Activated T-cell treated with anti-CD3 and anti-CD28 coated beads, Interleukin-2, amount 50 U/mL, for 48 hours (primary cell): ENCODE measurements at regions not wholly inside any gene's neighbourhood (a gene's known extent, or its start where the extent isn't known, plus 50 kb on each side); places are given as distances from the start of the nearest gene placed in this dataset.
"Not testable (repeated sequence)": the region's sequence is repeated elsewhere in the genome, so short reads cannot be mapped to it uniquely, and the experiment has no call there.

Experiments used
- DNase-seq, 2 experiments: peaks; one replicate each; pipeline ENCODE4 v3.0.0-alpha.2; 2020

DNA sequence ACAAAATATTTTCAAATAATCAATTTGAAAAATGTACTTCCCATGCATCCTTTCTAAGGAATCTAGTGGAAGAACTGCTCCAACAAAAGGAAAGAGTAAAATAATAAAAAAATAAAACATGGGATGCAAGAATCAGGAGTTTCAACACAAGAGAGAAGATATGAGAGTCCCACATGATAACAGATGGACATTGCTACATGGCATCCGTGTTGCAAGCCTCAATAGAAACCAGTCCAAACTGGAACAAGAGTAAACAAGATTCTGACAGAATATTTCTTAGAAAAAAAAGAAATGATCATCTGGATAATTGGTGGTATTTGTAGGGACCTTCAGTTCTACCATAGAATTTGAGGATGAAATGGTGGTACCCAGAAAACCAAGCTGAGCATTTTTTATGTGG, 186.8 kb downstream of the FRK start:
- no peak for DNase-seq

GRCh38 chr6:115870464-115870863, 190.2 kb downstream of the FRK start:
- DNase-seq: no peak

- no peak for DNase-seq
Measured at GRCh38 chr6:115865914-115866313, 194.8 kb downstream of the FRK start.

DNA sequence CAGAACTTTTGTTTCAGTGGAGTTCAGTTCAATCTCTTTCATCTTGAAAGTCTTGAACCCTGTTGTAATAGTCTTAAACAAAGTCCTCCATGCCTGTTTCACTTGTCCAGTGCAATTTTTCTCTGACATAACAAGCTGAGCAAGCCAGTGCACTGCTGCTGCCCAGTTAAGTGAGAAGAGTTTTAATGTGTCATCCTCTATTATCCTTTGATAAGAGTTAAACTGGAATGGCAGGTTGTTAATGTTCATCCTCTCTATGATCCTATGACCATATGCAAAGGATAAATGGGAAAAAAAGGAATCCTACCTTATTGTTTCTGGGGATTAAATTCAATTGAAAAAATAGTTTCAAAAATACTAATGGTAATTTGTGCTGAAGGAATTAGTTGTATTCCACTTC, 197.5 kb downstream of the FRK start:
- DNase-seq: no peak

- DNase-seq: not testable (repeated sequence)
Measured at GRCh38 chr6:115861658-115862057, 199.0 kb downstream of the FRK start.

- DNase-seq: not testable (repeated sequence)
Measured at GRCh38 chr6:115859577-115859976, 201.1 kb downstream of the FRK start.

GRCh38 chr6:115854866-115855665, 205.6 kb downstream of the FRK start:
- no peak for DNase-seq

- no peak for DNase-seq
Measured at GRCh38 chr6:115847671-115848070, 213.0 kb downstream of the FRK start.

- DNase-seq: no peak
Measured at GRCh38 chr6:115843945-115844344, 216.7 kb downstream of the FRK start.

DNA sequence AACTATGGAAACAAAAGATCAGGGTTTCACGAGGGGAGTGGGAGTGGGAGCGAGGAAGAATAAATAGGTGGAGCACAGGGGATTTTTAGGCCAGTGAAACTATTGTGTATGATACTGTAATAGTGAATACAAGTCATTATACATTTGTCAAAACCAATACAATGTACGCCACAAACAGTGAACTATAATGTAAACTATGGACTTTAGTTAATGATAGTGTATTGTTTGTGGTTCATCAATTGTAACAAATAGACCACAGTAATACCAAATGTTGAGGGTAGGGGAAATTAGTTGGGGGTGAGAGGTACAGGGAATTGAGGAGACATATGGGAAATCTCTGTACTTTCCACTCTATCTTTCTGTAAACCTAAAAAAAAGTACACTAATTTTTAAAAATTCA, 218.4 kb downstream of the FRK start:
- DNase-seq: no peak

DNA sequence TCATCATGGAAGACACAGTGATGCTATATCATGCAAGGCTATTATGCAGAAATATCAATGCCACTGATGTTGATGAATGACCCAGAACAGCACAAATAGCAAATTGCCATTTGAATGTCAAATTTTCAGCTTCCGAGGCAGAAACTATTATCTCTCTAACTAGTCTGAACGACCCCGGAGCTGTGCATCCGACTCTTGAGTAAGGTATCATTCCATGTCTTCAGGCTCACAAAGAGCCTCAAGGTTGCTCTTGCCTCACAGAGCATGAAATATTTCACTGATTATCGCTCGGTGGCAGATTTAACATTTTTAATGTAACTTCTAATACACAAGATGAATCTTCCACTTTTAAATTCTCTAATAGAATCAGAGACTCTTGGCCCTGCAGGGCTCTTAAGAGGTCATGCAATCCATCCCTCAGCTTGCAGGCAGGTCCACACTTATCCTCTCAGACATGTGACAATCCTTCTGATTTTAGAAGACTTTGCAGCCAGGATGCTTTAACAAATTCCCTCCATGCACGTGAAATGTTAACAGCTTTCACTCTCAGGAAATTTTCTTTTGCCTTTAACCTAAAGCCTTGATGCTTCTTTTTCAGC, 221.0 kb downstream of the FRK start:
- no peak for DNase-seq

GRCh38 chr6:115838763-115839401, 221.8 kb downstream of the FRK start:
- DNase-seq: peak in 1 of 2 experiments; percentile 22

- no peak for DNase-seq
Measured at GRCh38 chr6:115838216-115838615, 222.5 kb downstream of the FRK start.

DNA sequence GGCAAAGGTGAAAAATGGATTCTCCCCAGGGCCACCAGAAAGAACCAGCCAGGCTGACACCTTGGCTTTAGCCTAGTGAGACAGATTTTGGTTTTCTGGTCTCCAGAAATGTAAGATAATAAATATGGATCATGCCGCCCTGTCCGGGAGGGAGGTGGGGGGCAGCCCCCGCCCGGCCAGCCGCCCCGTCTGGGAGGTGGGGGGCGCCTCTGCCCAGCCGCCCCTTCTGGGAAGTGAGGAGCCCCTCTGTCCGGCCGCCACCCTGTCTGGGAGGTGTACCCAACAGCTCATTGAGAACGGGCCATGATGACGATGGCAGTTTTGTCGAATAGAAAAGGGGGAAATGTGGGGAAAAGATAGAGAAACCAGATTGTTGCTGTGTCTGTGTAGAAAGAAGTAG, 224.3 kb downstream of the FRK start:
- DNase-seq: not testable (repeated sequence)

- no peak for DNase-seq
Measured at GRCh38 chr6:115835314-115835713, 225.4 kb downstream of the FRK start.

- not testable (repeated sequence) for DNase-seq
Measured at GRCh38 chr6:115834542-115834941, 226.1 kb downstream of the FRK start.

DNA sequence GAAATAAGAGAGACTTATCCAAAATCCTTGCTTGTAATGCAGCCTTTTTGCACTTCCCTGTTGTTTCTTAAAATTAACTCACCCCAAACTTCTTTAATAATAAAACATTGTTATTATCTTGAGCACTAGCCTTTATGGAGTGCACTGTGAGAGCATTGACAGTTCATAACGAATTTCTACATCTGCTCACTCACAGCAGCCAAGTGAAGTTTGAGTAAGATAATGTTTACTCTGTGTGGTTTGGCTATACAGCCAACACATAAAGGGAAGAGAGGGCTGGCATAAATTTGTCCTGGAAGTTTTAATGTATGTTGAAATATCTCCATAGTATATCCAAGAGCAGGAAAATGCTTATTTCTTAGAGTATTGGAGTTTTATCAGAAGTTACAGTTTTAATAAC, 227.9 kb downstream of the FRK start:
- no peak for DNase-seq

DNA sequence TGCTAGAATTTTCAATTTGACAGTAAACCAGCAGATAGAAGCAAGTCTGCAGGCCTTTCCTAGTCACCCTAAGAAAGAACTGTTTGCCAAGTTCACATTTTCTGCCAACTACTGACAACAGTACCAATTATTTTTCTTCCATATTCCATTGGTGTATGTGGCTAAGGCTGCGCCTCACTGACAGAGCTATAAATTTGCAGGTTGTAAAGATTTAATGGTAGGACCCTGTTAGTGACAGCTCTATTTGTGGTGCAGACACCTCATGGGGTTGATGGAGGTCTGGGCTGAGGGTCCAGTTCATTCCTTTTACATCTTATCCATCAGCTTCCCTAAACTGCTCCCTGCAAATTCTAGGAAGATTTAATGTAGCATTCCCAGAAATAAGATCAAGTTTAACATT, 228.5 kb downstream of the FRK start:
- no peak for DNase-seq

- no peak for DNase-seq
Measured at GRCh38 chr6:115830895-115831294, 229.8 kb downstream of the FRK start.

DNA sequence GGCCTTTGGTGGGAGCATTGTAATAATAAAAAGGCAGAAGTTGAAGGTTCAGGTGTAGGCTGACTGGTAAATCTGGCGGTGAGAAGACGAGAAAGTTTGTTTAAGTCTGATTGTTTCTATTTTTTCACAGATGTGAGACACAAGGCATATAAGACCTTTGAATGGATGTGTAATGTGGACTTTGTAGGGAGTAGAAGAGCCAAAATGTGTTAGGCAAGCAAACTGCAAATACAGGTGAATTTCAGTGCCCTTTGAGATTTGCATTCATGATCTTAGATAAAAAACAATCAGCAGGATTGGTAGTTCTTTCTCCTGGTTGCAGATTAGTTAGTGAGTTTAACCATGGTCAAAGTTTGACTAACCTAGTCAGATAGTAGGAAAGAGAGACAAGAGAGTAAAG, 238.9 kb downstream of the FRK start:
- DNase-seq: no peak

DNA sequence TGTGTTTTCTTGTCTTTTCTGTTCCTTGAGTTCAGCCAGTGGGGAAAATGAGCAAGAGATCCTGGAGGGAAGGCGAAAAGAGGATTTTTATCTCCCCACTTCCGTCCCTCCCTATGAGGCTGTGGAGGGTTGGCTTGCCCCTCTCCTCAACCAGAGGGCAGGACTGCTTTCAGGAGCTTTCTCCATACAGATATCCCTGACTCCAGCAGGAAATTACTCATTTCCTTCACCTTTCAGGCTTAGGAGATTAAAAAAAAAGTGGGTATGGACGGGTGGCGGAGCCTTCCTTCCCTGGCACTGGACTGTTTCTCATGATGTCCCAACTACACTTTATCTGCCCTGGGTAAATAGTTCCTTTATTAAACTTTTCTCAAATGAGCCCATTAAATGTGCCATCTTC, 241.2 kb downstream of the FRK start:
- DNase-seq: no peak

DNA sequence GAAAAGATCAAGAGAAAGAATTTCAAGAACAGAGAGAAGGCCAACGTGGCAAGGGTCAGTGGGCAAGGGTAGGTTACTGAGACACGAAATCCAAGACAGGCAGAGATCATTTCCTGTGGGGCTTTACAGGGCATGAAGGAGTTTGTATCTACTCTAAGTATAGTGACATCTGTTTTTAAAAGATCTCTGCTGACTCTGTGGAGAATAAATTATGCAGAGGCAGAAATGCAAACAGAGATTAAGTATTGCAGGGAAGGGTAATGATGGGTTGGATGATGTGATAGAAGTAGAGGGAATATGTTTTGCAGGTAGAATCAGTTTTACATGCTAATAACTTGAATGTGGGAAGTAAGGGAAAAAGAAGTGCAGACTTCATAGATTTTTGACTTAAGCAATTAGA, 243.5 kb downstream of the FRK start:
- DNase-seq: no peak

DNA sequence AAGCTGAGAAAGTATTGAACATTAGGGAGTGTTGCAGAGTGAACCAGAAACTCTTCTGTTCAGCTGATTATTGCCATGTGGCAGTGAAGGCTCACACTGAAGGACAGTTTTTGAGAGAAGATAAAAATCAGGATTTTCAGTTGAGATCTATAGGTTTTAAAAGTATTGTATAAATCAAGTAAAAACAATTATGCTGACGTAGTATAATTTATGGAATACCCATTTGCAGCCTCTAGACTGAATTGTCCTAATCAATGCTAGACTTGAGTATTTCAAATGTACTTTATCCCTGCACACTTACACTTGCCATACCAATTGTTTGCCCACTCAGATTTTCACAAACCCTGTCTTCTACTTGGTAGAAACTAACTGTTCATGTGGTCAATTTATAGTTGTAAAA, 245.8 kb downstream of the FRK start:
- no peak for DNase-seq

- DNase-seq: no peak
Measured at GRCh38 chr6:115811541-115811940, 249.2 kb downstream of the FRK start.
